Gastroesophageal sphincter (tissue), 4 donors: ENCODE measurements at regions not wholly inside any gene's neighbourhood (a gene's known extent, or its start where the extent isn't known, plus 50 kb on each side); places are given as distances from the start of the nearest gene placed in this dataset.

Experiments used
- ATAC-seq: fragments of 150-250 bp; one replicate; pipeline ENCODE4 v1.9.1; 2016; ENCODE audit warnings: mild to moderate bottlenecking, moderate library complexity
- H3K27ac ChIP-seq, 4 donors: fragments of 200-600 bp; sonication (generic) in 3 of 4; 1 replicate in 3 of 4; 2 replicates in 1 of 4; pipeline ENCODE4 v1.5.1; 2016 to 2019
- H3K27me3 ChIP-seq: fragments of 200-600 bp; sonication (generic); one replicate; pipeline ENCODE4 v1.5.1; 2019
- H3K36me3 ChIP-seq, 2 donors: fragments of 200-600 bp; sonication (generic); one replicate each; pipeline ENCODE4 v1.5.1; 2019; ENCODE audit warnings: control low read depth in 1 of 2
- H3K4me1 ChIP-seq, 3 donors: fragments of 200-600 bp; sonication (generic); 1 replicate in 2 of 3; 2 replicates in 1 of 3; pipeline ENCODE4 v1.5.1; 2016 to 2019; ENCODE audit warnings: control low read depth in 2 of 3
- H3K4me3 ChIP-seq, 2 donors: fragments of 200-600 bp; sonication (generic); one replicate each; pipeline ENCODE4 v1.5.1; 2019; ENCODE audit warnings: mild to moderate bottlenecking in 1 of 2, moderate library complexity in 1 of 2
- H3K9me3 ChIP-seq, 3 donors: fragments of 200-600 bp; sonication (generic); one replicate each; pipeline ENCODE4 v1.5.1; 2017 to 2019; ENCODE audit warnings: control low read depth in 2 of 3
- EP300 ChIP-seq: sonication (generic); formaldehyde crosslinking; IDR thresholded peaks from one replicate; pipeline ENCODE4 v1.6.1; 2017; ENCODE audit warnings: antibody characterized with exemption, mild to moderate bottlenecking
- POLR2A ChIP-seq, 2 donors: fragments of 450-650 bp; IDR thresholded peaks; one replicate each; pipeline ENCODE4 v1.6.1; 2017; ENCODE audit warnings: antibody characterized with exemption in 2 of 2, mild to moderate bottlenecking in 2 of 2, moderate library complexity in 1 of 2
- POLR2AphosphoS5 ChIP-seq: sonication (generic); formaldehyde crosslinking; IDR thresholded peaks from one replicate; pipeline ENCODE4 v1.6.1; 2017; ENCODE audit warnings: antibody characterized with exemption
- WGBS, 2 donors: methylation state at CpG; one replicate each; pipeline ENCODE4 v1.1.5; 2018; ENCODE audit warnings: low coverage in 1 of 2; 5-methylcytosine and 5-hydroxymethylcytosine counted together
- TF ChIP-seq, protein P1 (sequence below), 4 experiments: fragments of 200-600 bp in 2 of 4; fragments of 450-650 bp in 2 of 4; sonication (generic) in 1 of 4; IDR thresholded peaks; one replicate each; pipeline ENCODE4 v1.5.1; 2017 to 2019; ENCODE audit warnings: antibody characterized with exemption in 4 of 4, mild to moderate bottlenecking in 2 of 4, moderate library complexity in 2 of 4

DNA sequence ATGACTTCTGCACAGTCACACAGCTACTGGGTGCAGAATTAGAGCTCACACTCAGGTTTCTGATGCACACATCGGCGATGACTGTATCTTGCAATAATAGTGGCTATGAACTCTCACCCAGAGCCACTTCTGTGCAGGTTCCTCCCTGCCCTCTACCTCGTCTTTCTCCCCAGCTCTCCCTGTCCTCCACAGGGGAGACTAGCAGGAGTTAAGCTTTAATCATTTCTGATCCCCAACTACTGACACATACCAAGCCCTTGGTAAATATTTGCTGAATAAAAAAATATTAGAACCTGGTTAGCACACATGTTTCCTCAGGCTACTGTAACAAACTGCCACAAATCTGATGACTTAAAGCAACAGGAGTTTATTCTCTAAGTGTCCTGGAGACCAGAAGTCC lies 222.7 kb upstream of the FOXA2 start:
- no peak for ATAC-seq
- TF ChIP-seq EP300 (no peak), POLR2A (IDR thresholded peaks at IDR 0.05) (no peak), POLR2AphosphoS5 (no peak)
- TF ChIP-seq, protein P1, sequence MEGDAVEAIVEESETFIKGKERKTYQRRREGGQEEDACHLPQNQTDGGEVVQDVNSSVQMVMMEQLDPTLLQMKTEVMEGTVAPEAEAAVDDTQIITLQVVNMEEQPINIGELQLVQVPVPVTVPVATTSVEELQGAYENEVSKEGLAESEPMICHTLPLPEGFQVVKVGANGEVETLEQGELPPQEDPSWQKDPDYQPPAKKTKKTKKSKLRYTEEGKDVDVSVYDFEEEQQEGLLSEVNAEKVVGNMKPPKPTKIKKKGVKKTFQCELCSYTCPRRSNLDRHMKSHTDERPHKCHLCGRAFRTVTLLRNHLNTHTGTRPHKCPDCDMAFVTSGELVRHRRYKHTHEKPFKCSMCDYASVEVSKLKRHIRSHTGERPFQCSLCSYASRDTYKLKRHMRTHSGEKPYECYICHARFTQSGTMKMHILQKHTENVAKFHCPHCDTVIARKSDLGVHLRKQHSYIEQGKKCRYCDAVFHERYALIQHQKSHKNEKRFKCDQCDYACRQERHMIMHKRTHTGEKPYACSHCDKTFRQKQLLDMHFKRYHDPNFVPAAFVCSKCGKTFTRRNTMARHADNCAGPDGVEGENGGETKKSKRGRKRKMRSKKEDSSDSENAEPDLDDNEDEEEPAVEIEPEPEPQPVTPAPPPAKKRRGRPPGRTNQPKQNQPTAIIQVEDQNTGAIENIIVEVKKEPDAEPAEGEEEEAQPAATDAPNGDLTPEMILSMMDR (IDR thresholded peaks at IDR 0.05), result no peak
- Histone ChIP-seq H3K4me3 (no peak overlapping the region), H3K27ac (no peak overlapping the region), H3K9me3 (no peaks in the 10 kb centered on the region), H3K36me3 (no peaks in the 10 kb centered on the region), H3K27me3 (peaks cover 11% of the 10 kb centered on the region), H3K4me1 (no peaks in the 10 kb centered on the region)
- 70 to 89% methylated on average over 3 of the region's 3 CpGs for WGBS, 2 donors

DNA sequence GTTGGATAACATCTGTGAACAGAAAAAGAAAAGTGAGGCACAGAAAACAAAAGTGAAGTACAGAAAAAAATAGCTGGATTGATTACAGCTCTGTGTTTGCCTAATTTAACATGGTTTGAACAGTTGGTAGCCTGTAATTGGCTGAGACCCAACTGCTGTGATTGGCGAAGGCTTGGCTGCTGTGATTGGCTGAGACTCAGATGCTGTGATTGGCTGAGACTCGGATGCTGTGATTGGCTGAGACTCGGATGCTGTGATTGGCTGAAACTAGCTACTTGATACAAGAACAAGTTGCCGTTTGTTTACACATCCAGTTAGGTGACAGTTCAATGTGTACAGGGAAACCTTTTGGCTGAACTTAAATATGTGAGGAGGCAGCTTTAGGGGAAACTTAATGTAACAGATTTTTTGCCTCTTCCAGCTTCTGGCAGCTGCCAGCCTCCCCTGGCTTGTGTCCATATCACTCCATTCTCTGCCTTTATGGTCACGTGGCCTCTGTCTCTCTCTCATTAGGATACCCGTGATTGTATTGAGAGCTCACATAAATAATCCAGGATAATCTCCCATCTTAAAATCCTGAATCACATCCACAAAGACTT lies 223.4 kb upstream of the FOXA2 start:
- H3K36me3 ChIP-seq, result no peaks in the 10 kb centered on the region
- no peak overlapping the region for H3K27ac ChIP-seq
- TF ChIP-seq POLR2A (IDR thresholded peaks at IDR 0.05), result no peak
- TF ChIP-seq, protein P1 (IDR thresholded peaks at IDR 0.05), result no peak
- no peak for TF ChIP-seq POLR2AphosphoS5
- TF ChIP-seq EP300, result no peak
- H3K9me3 ChIP-seq, result no peaks in the 10 kb centered on the region
- H3K27me3 ChIP-seq, result peaks cover 6% of the 10 kb centered on the region
- no peaks in the 10 kb centered on the region for H3K4me1 ChIP-seq
- ATAC-seq, result no peak
- 59 to 72% methylated on average over 6 of the region's 6 CpGs for WGBS, 2 donors
- H3K4me3 ChIP-seq, result no peak overlapping the region

DNA sequence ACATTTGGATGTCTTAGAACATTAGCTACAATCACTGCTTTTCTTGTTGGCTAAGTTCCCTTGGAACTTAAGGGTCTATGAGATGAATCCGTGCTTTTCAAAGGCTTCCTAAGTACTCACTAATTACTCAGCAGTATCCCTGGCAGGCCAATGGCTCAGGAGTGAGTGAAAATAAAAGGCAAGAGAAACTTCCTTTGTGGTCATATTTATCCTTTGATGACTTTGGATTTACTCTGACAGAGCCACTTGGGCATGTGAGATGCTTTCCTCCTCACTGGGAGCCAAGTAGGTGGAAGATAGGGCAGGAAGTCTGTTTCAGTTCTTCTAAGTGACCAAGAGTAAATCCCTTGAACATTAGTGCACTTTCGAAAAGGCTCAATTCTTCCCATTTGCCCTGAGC lies 224.3 kb upstream of the FOXA2 start:
- ATAC-seq, result no peak
- H3K9me3 ChIP-seq, result no peaks in the 10 kb centered on the region
- TF ChIP-seq POLR2A (IDR thresholded peaks at IDR 0.05) (no peak), EP300 (no peak), POLR2AphosphoS5 (no peak)
- TF ChIP-seq, protein P1 (IDR thresholded peaks at IDR 0.05), result no peak
- peaks cover 6% of the 10 kb centered on the region for H3K27me3 ChIP-seq
- WGBS, 2 donors, result 56 to 100% methylated on average over 2 of the region's 2 CpGs
- no peaks in the 10 kb centered on the region for H3K4me1 ChIP-seq
- no peak overlapping the region for H3K27ac ChIP-seq
- no peaks in the 10 kb centered on the region for H3K36me3 ChIP-seq
- H3K4me3 ChIP-seq, result no peak overlapping the region

DNA sequence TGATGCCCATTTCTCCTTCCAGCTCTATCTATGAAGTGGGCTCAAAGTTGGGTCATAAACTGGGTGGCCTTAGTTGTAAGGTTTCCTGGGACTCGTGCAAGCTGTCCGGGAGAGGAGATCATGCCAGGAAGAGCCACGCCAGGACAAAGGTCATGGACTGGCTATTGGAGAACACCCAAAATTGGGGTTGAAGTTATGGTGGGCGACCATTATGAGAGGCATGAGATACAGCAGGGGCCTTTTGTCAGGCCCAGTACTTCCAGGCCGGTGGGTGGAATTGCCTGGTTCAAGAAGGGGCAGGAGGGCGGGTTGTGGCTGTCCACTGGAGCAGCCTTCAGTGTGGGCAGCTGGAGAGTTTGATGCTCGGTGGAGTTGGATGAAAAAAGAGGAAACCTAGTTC lies 225.1 kb upstream of the SSTR4 start:
- Histone ChIP-seq H3K4me3 (no peak overlapping the region), H3K9me3 (no peaks in the 10 kb centered on the region), H3K4me1 (no peaks in the 10 kb centered on the region), H3K27ac (no peak overlapping the region), H3K27me3 (no peaks in the 10 kb centered on the region), H3K36me3 (no peaks in the 10 kb centered on the region)
- ATAC-seq, result no peak
- WGBS, 2 donors, result 81 to 100% methylated on average over 2 to 7 of the region's 7 CpGs
- TF ChIP-seq, protein P1 (IDR thresholded peaks at IDR 0.05), result no peak
- TF ChIP-seq EP300 (no peak), POLR2A (IDR thresholded peaks at IDR 0.05) (no peak), POLR2AphosphoS5 (no peak)

DNA sequence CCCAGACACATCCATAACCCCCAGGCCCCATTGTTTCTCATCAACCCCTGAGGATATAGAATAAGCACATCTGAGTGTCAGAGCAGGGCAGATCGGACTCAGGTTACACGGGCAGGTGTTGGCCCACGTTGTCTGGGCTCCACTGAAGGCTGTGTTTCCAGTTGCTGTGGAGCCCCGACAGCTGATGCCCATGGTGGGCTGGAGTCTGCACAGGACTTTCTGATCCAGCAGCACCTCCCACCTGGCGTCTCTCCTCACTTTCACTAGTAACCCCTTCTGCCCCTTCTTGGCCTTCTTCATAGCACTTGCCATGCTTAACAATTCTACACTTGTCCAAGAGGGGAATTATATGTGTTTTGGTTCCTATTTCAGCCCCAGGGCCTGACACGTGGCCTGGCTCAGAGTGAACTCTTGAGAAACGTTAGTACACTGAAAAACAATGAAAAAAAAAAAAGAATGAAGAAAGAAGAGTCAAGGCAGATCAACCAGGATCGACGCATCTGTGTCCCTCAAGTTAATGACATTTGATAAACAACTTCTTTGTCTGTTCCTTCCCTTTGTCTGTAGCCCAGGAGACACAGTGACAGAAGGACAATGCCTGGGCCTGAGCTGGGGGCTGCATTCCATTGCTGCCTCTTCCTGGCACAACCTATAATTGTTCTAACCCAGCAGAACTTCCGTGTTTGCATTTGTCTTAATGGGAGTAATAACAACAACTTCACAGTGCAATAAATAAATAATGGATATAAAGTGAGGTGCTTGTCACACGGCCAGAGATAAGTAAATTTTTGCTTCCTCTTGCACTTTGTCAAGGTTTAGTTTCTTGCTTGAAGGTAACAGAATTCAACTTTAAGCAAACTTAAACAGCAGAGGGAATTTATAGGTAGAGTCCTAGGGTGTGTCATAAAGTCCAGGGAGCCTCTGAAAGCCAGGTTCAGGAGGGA lies 224.2 kb upstream of the SSTR4 start:
- TF ChIP-seq EP300, result no peak
- TF ChIP-seq POLR2A (IDR thresholded peaks at IDR 0.05), result no peak
- no peak for TF ChIP-seq POLR2AphosphoS5
- TF ChIP-seq, protein P1 (IDR thresholded peaks at IDR 0.05), result no peak
- no peak for ATAC-seq
- H3K9me3 ChIP-seq, result no peaks in the 10 kb centered on the region
- no peaks in the 10 kb centered on the region for H3K27me3 ChIP-seq
- no peaks in the 10 kb centered on the region for H3K4me1 ChIP-seq
- WGBS, 2 donors, result 72 to 84% methylated on average over 7 to 9 of the region's 11 CpGs
- no peak overlapping the region for H3K4me3 ChIP-seq
- H3K27ac ChIP-seq, result no peak overlapping the region
- H3K36me3 ChIP-seq, result no peaks in the 10 kb centered on the region
